22Rv1 (cell line): ENCODE measurements at regions not wholly inside any gene's neighbourhood (a gene's known extent, or its start where the extent isn't known, plus 50 kb on each side); places are given as distances from the start of the nearest gene placed in this dataset.

Experiments
- CTCF ChIP-seq: fragments of 450-650 bp; IDR thresholded peaks from 2 replicates; pipeline ENCODE4 v1.5.1; 2017; ENCODE audit warnings: mild to moderate bottlenecking
- ZFX ChIP-seq: fragments of 450-650 bp; IDR thresholded peaks from 2 replicates; pipeline ENCODE4 v1.6.1; 2017; ENCODE audit warnings: antibody characterized with exemption, borderline replicate concordance

DNA sequence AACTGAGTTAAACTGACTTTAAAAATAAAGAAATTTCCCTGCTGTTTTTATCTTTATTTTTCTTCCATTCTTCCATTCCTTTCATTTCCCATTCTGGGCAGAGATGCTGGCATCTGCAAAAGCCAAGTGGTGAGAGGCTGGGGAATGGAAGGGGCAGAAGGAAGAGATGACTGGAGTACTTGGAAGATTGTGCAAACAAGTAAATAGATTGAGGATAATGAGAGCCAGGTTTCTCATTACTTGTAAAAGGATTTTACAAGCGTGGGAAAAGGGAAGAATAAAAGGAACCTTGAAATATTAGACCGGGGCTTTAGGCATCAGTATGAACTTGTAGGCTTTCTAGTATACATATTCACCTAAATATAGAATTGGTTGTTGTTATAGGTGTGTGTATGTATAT, 341.2 kb downstream of the CAAP1 start:
- TF ChIP-seq CTCF (no peak), ZFX (no peak)
